Gastrocnemius medialis (tissue), 4 donors: ENCODE measurements at regions not wholly inside any gene's neighbourhood (a gene's known extent, or its start where the extent isn't known, plus 50 kb on each side); places are given as distances from the start of the nearest gene placed in this dataset.

ENCODE experiments used
- CTCF ChIP-seq, 5 experiments: fragments of 450-650 bp in 3 of 5; fragments of 200-600 bp in 2 of 5; sonication (generic) in 2 of 5; IDR thresholded peaks in 4 of 5; conservative IDR thresholded peaks in 1 of 5; 1 replicate in 4 of 5; 2 replicates in 1 of 5; pipeline ENCODE4 v1.5.1; 2016 to 2019; ENCODE audit warnings: antibody characterized with exemption in 5 of 5, mild to moderate bottlenecking in 3 of 5, moderate library complexity in 3 of 5
- POLR2A ChIP-seq, 2 donors: fragments of 450-650 bp; IDR thresholded peaks; one replicate each; pipeline ENCODE4 v1.6.1; 2017; ENCODE audit warnings: antibody characterized with exemption in 2 of 2, mild to moderate bottlenecking in 2 of 2, moderate library complexity in 2 of 2

DNA sequence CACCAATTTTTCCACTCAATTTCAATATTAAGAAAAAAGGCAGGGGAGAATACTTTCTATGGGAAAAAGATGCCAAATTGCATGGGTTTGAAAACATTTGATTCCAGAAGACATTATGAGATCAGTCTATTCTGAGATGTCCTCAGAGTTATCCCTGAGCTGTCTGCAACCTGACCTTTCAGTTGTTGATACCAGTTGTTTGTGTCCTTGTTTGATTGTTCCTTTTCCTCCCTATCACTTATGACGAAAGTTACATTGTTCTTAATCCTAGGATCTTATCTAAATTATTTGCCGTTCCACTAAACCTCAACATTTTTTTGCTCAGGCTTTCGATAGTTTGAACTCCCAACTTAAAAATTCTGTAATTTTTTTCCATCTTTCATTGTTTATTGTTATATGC, 336.3 kb upstream of the NOVA1 start:
- TF ChIP-seq CTCF (IDR thresholded peaks at IDR 0.05 in 4 of 5, conservative IDR thresholded peaks at IDR 0.05 in 1 of 5): no peak
- TF ChIP-seq POLR2A (IDR thresholded peaks at IDR 0.05): no peak
